Neural cell (in vitro differentiated cells): ENCODE measurements at regions not wholly inside any gene's neighbourhood (a gene's known extent, or its start where the extent isn't known, plus 50 kb on each side); places are given as distances from the start of the nearest gene placed in this dataset.
"Not testable (repeated sequence)": the region's sequence is repeated elsewhere in the genome, so short reads cannot be mapped to it uniquely, and the experiment has no call there.

ENCODE experiments used
- H2AFZ ChIP-seq: fragments of 200-600, 300-800 bp; sonication (generic), shearing (Covaris generic); 2 replicates; pipeline ENCODE4 v1.6.0; 2014; ENCODE audit warnings: low read depth, mild to moderate bottlenecking, antibody characterized with exemption, low read length, moderate library complexity
- H3F3A ChIP-seq: fragments of 200-600 bp; shearing (Covaris generic); 2 replicates; pipeline ENCODE4 v1.6.1; 2016; ENCODE audit warnings: mild to moderate bottlenecking, moderate library complexity, mixed read lengths, antibody characterized with exemption, low read length; ENCODE audit not compliant: insufficient read depth, poor library complexity, severe bottlenecking
- H3K27ac ChIP-seq: fragments of 200-600, 300-800 bp; sonication (generic), shearing (Covaris generic); 2 replicates; pipeline ENCODE4 v1.5.1; 2014; ENCODE audit warnings: mild to moderate bottlenecking, low read length, moderate library complexity
- H3K27me3 ChIP-seq: fragments of 300-800, 200-600 bp; sonication (generic), shearing (Covaris generic); 2 replicates; pipeline ENCODE4 v1.6.0; 2014; ENCODE audit warnings: mild to moderate bottlenecking, low read depth, low read length, moderate library complexity; ENCODE audit not compliant: insufficient read depth
- H3K36me3 ChIP-seq: fragments of 300-800, 200-600 bp; sonication (generic), shearing (Covaris generic); 2 replicates; pipeline ENCODE4 v1.5.1; 2014; ENCODE audit warnings: mild to moderate bottlenecking, antibody characterized with exemption, low read length, moderate library complexity; ENCODE audit not compliant: insufficient read depth
- H3K4me2 ChIP-seq: fragments of 300-800, 200-600 bp; sonication (generic), shearing (Covaris generic); 2 replicates; pipeline ENCODE4 v1.6.0; 2014; ENCODE audit warnings: mild to moderate bottlenecking, low read length
- H3K4me3 ChIP-seq: fragments of 300-800, 200-600 bp; sonication (generic), shearing (Covaris generic); 2 replicates; pipeline ENCODE4 v1.5.1; 2014; ENCODE audit warnings: mild to moderate bottlenecking, low read length, moderate library complexity
- H3K79me2 ChIP-seq: fragments of 200-600 bp; shearing (Covaris generic); replicated peaks from 2 replicates; pipeline ENCODE4 v1.6.0; 2014; ENCODE audit warnings: mild to moderate bottlenecking, low read length, moderate library complexity; ENCODE audit not compliant: insufficient read depth
- H3K9ac ChIP-seq: fragments of 300-800, 200-600 bp; sonication (generic), shearing (Covaris generic); 2 replicates; pipeline ENCODE4 v1.6.1; 2016; ENCODE audit warnings: mild to moderate bottlenecking, low read length, mixed read lengths
- H3K9me2 ChIP-seq: fragments of 200-600 bp; shearing (Covaris generic); 2 replicates; pipeline ENCODE4 v1.6.1; 2016; ENCODE audit warnings: mild to moderate bottlenecking, low read length, mixed read lengths; ENCODE audit not compliant: insufficient read depth
- H3K9me3 ChIP-seq: fragments of 200-600, 300-800 bp; sonication (generic), shearing (Covaris generic); 2 replicates; pipeline ENCODE4 v1.6.1; 2016; ENCODE audit warnings: mild to moderate bottlenecking, mixed run types, low read length, moderate library complexity, mixed read lengths
- H4K20me1 ChIP-seq: fragments of 200-600 bp; shearing (Covaris generic); 2 replicates; pipeline ENCODE4 v1.6.1; 2016; ENCODE audit warnings: mild to moderate bottlenecking, mixed run types; ENCODE audit not compliant: insufficient read depth
- EP300 ChIP-seq: fragments of 450-650 bp; conservative IDR thresholded peaks from 2 replicates; pipeline ENCODE4 v1.6.1; 2014; ENCODE audit warnings: antibody characterized with exemption, mild to moderate bottlenecking, moderate library complexity; ENCODE audit not compliant: poor library complexity, severe bottlenecking
- EZH2 ChIP-seq: fragments of 200-600, 300-800 bp; shearing (Covaris generic), sonication (generic); IDR thresholded peaks from 2 replicates; pipeline ENCODE4 v1.6.1; 2014; ENCODE audit warnings: antibody characterized with exemption, low read length, borderline replicate concordance, mild to moderate bottlenecking; ENCODE audit not compliant: insufficient read depth, poor library complexity, severe bottlenecking
- MXI1 ChIP-seq: fragments of 450-650 bp; conservative IDR thresholded peaks from 2 replicates; pipeline ENCODE4 v1.6.1; 2014; ENCODE audit warnings: antibody characterized with exemption, mild to moderate bottlenecking; ENCODE audit not compliant: poor library complexity, severe bottlenecking
- POLR2AphosphoS5 ChIP-seq: IDR thresholded peaks from 2 replicates; pipeline ENCODE4 v1.6.1; 2012
- RAD21 ChIP-seq: fragments of 450-650 bp; conservative IDR thresholded peaks from 2 replicates; pipeline ENCODE4 v1.6.1; 2014; ENCODE audit warnings: antibody characterized with exemption, mild to moderate bottlenecking, moderate library complexity
- REST ChIP-seq: IDR thresholded peaks from 2 replicates; pipeline ENCODE4 v1.6.1; 2012; ENCODE audit warnings: borderline replicate concordance
- SMC3 ChIP-seq: fragments of 450-650 bp; conservative IDR thresholded peaks from 2 replicates; pipeline ENCODE4 v1.6.1; 2014; ENCODE audit warnings: antibody characterized with exemption, mild to moderate bottlenecking, moderate library complexity; ENCODE audit not compliant: poor library complexity
- TAF1 ChIP-seq: IDR thresholded peaks from 2 replicates; pipeline ENCODE4 v1.6.1; 2012; ENCODE audit warnings: low read depth
- TF ChIP-seq, protein P1 (sequence below): fragments of 450-650 bp; IDR thresholded peaks from 2 replicates; pipeline ENCODE4 v1.5.1; 2014; ENCODE audit warnings: antibody characterized with exemption, mild to moderate bottlenecking, moderate library complexity; ENCODE audit not compliant: poor library complexity, severe bottlenecking

DNA sequence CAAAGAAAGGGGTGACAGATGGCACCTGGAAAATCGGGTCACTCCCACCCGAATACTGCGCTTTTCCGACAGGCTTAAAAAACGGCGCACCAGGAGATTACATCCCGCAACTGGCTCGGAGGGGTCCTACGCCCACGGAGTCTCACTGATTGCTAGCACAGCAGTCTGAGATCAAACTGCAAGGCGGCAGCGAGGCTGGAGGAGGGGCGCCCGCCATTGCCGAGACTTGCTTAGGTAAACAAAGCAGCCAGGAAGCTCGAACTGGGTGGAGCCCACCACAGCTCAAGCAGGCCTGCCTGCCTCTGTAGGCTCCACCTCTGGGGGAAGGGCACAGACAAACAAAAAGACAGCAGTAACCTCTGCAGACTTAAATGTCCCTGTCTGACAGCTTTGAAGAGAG lies 225.2 kb upstream of the ADCY2 start:
- H2AFZ ChIP-seq, H3K79me2 ChIP-seq, H3F3A ChIP-seq, H3K4me3 ChIP-seq, H3K36me3 ChIP-seq, H3K27me3 ChIP-seq, H3K27ac ChIP-seq, H3K9me2 ChIP-seq, H3K9ac ChIP-seq, H3K9me3 ChIP-seq, H3K4me2 ChIP-seq, H4K20me1 ChIP-seq: not testable (repeated sequence)

- no peak overlapping the region for H3K9ac ChIP-seq
- H2AFZ ChIP-seq: no peak overlapping the region
- H3K9me3 ChIP-seq: no peaks in the 10 kb centered on the region
These were observed 216.6 kb upstream of the ADCY2 start for GRCh38 chr5:7179364-7179763.

More at GRCh38 chr5:7179364-7179763, 216.6 kb upstream of the ADCY2 start:
- no peak for TF ChIP-seq POLR2AphosphoS5
- no peak for TF ChIP-seq MXI1
- no peak for TF ChIP-seq EZH2
- TF ChIP-seq SMC3: no peak
- no peak for TF ChIP-seq REST
- no peak for TF ChIP-seq TAF1
- no peak for TF ChIP-seq RAD21
- no peak for TF ChIP-seq EP300
- TF ChIP-seq, protein P1, sequence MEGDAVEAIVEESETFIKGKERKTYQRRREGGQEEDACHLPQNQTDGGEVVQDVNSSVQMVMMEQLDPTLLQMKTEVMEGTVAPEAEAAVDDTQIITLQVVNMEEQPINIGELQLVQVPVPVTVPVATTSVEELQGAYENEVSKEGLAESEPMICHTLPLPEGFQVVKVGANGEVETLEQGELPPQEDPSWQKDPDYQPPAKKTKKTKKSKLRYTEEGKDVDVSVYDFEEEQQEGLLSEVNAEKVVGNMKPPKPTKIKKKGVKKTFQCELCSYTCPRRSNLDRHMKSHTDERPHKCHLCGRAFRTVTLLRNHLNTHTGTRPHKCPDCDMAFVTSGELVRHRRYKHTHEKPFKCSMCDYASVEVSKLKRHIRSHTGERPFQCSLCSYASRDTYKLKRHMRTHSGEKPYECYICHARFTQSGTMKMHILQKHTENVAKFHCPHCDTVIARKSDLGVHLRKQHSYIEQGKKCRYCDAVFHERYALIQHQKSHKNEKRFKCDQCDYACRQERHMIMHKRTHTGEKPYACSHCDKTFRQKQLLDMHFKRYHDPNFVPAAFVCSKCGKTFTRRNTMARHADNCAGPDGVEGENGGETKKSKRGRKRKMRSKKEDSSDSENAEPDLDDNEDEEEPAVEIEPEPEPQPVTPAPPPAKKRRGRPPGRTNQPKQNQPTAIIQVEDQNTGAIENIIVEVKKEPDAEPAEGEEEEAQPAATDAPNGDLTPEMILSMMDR: no peak
- no peaks in the 10 kb centered on the region for H3K79me2 ChIP-seq
- no peak overlapping the region for H3K4me3 ChIP-seq
- no peaks in the 10 kb centered on the region for H3F3A ChIP-seq
- H3K4me2 ChIP-seq: no peak overlapping the region
- H3K36me3 ChIP-seq: no peaks in the 10 kb centered on the region
- no peaks in the 10 kb centered on the region for H4K20me1 ChIP-seq
- no peak overlapping the region for H3K27ac ChIP-seq
- no peaks in the 10 kb centered on the region for H3K27me3 ChIP-seq
- no peaks in the 10 kb centered on the region for H3K9me2 ChIP-seq
